ENCODE measurements at regions not wholly inside any gene's neighbourhood (a gene's known extent, or its start where the extent isn't known, plus 50 kb on each side); places are given as distances from the start of the nearest gene placed in this dataset.

GRCh38 chr5:116626272-116626723 lies 51.7 kb upstream of the SEMA6A start:
- TF ChIP-seq CTCF (IDR thresholded peaks at IDR 0.05 in 8 of 11, conservative IDR thresholded peaks at IDR 0.05 in 3 of 11) (no peak), POLR2AphosphoS5 (IDR thresholded peaks at IDR 0.05) (peak in 1 of 3 donors; percentile 29)

Measured in spleen (tissue), 7 donors.